ENCODE measurements at regions not wholly inside any gene's neighbourhood (a gene's known extent, or its start where the extent isn't known, plus 50 kb on each side); places are given as distances from the start of the nearest gene placed in this dataset.

DNA sequence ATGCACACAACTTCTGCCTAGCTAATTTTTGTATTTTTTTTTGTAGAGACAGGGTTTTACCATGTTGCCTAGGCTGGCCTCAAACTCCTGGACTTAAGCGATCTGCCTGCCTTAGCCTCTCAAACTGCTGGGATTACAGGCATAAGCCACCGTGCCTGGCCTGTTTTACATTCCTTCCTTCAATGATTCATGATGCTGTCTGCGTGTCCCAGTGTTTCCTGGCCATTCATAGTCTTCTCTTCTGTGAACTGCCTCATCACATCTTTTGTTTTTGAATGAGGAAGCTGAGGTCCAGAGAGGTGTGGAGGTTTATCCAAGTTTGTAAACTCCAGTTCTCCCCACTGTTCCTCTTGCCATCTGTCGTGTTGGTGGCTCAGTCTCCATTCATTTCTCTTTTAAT, 64.5 kb upstream of the MED9 start:
- TF ChIP-seq EZH2 (optimal IDR thresholded peaks at IDR 0.05; ENCODE audit: low read depth, low read length) (no peak), EZH2phosphoT487 (IDR thresholded peaks at IDR 0.05; ENCODE audit: low read length) (no peak)
- TF ChIP-seq, protein P1, sequence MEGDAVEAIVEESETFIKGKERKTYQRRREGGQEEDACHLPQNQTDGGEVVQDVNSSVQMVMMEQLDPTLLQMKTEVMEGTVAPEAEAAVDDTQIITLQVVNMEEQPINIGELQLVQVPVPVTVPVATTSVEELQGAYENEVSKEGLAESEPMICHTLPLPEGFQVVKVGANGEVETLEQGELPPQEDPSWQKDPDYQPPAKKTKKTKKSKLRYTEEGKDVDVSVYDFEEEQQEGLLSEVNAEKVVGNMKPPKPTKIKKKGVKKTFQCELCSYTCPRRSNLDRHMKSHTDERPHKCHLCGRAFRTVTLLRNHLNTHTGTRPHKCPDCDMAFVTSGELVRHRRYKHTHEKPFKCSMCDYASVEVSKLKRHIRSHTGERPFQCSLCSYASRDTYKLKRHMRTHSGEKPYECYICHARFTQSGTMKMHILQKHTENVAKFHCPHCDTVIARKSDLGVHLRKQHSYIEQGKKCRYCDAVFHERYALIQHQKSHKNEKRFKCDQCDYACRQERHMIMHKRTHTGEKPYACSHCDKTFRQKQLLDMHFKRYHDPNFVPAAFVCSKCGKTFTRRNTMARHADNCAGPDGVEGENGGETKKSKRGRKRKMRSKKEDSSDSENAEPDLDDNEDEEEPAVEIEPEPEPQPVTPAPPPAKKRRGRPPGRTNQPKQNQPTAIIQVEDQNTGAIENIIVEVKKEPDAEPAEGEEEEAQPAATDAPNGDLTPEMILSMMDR (IDR thresholded peaks at IDR 0.05; ENCODE audit: low read length), result no peak

Data from MM.1S (cell line).